ENCODE measurements at regions not wholly inside any gene's neighbourhood (a gene's known extent, or its start where the extent isn't known, plus 50 kb on each side); places are given as distances from the start of the nearest gene placed in this dataset.

GRCh38 chr5:29131285-29131684 lies 2062.2 kb upstream of the CDH6 start:
- TF ChIP-seq CTCF (IDR thresholded peaks at IDR 0.05) (no peak), POLR2A (IDR thresholded peaks at IDR 0.05) (no peak)

Data from testis (tissue), 2 donors.